ENCODE measurements at regions not wholly inside any gene's neighbourhood (a gene's known extent, or its start where the extent isn't known, plus 50 kb on each side); places are given as distances from the start of the nearest gene placed in this dataset.

- Histone ChIP-seq H4K5ac (ENCODE audit: insufficient read length, low read depth, low read length) (no peak overlapping the region), H2BK20ac (ENCODE audit: low read length) (no peak overlapping the region), H3K4me2 (ENCODE audit: insufficient read depth in 1 of 2, low read depth in 2 of 2, low read length in 2 of 2) (no peak overlapping the region), H3K23ac (ENCODE audit: insufficient read length) (no peak overlapping the region), H3K79me1 (ENCODE audit: low read depth, low read length) (no peaks in the 10 kb centered on the region), H3K23me2 (ENCODE audit: low read depth, low read length) (no peaks in the 10 kb centered on the region), H2BK120ac (replicated peaks; ENCODE audit: low read depth, low read length) (no peak overlapping the region), H3K4me1 (replicated peaks in 1 of 4; ENCODE audit: control insufficient read depth in 3 of 4, insufficient read depth in 4 of 4, low read length in 3 of 4) (no peaks in the 10 kb centered on the region), H3K9ac (replicated peaks in 1 of 4; ENCODE audit: extremely low read depth in 1 of 4, low read depth in 3 of 4, low read length in 3 of 4) (no peak overlapping the region), H4K20me1 (replicated peaks in 1 of 2; ENCODE audit: control insufficient read depth in 1 of 2, insufficient read depth in 2 of 2, low read length in 2 of 2) (no peaks in the 10 kb centered on the region), H3K56ac (replicated peaks; ENCODE audit: insufficient read length, low read depth, low read length) (no peak overlapping the region), H4K91ac (replicated peaks; ENCODE audit: insufficient read length, low read length) (no peak overlapping the region), H3K27me3 (replicated peaks in 1 of 4; ENCODE audit: control insufficient read depth in 3 of 4, extremely low read depth in 1 of 4, insufficient read depth in 3 of 4, low read length in 3 of 4) (no peaks in the 10 kb centered on the region), H4K8ac (ENCODE audit: extremely low read depth, insufficient read depth, low read length) (no peak overlapping the region), H3K14ac (ENCODE audit: insufficient read length) (no peak overlapping the region), H3K27ac (ENCODE audit: low read depth, low read length) (no peak overlapping the region), H3K79me2 (ENCODE audit: control insufficient read depth in 1 of 2, insufficient read depth in 2 of 2, low read length in 2 of 2) (no peaks in the 10 kb centered on the region), H3K18ac (ENCODE audit: extremely low read depth, low read length) (no peak overlapping the region), H3K4ac (replicated peaks; ENCODE audit: insufficient read length, low read depth, low read length) (no peak overlapping the region), H3K4me3 (ENCODE audit: extremely low read depth in 1 of 4, insufficient read depth in 2 of 4, low read depth in 3 of 4, low read length in 4 of 4) (no peak overlapping the region), H3K36me3 (ENCODE audit: control insufficient read depth in 2 of 4, insufficient read depth in 4 of 4, low read length in 3 of 4) (no peaks in the 10 kb centered on the region), H2AFZ (ENCODE audit: low read length) (no peak overlapping the region), H2BK5ac (ENCODE audit: low read depth, low read length) (no peak overlapping the region), H2BK12ac (ENCODE audit: low read depth, low read length) (no peak overlapping the region), H2AK5ac (ENCODE audit: low read depth, low read length) (no peak overlapping the region), H3K9me3 (ENCODE audit: insufficient read depth in 2 of 2, low read depth in 1 of 2, low read length in 1 of 2) (no peaks in the 10 kb centered on the region), H2BK15ac (ENCODE audit: low read length) (no peak overlapping the region)
- TF ChIP-seq SP2 (IDR thresholded peaks at IDR 0.05; ENCODE audit: low read length) = no peak
- no peak for TF ChIP-seq TAF1 (IDR thresholded peaks at IDR 0.05; ENCODE audit: low read depth, low read length)
- TF ChIP-seq SP4 (IDR thresholded peaks at IDR 0.05; ENCODE audit: low read length) = no peak
- CTCF ChIA-PET (ENCODE audit: partially characterized antibody) = interaction anchor here (1.0 kb wide), 1 partner anchor 75 kb away, joined by 5 read pairs; no protein-coding TSS in a partner anchor
- POLR2A ChIA-PET (ENCODE audit: partially characterized antibody) = no interaction called here
- WGBS, 2 experiments (ENCODE audit: extremely low coverage in 1 of 2, insufficient coverage in 1 of 2, insufficient read length in 1 of 2, insufficient replicate concordance in 2 of 2, low coverage in 1 of 2, low lambda C conversion rate in 2 of 2, missing lambda C conversion rate in 1 of 2) = 89% methylated on average over 7 of the region's 7 CpGs; no CpG with 5 or more reads in 1 of the 2 experiments
- no peak for DNase-seq (ENCODE audit: low read depth in 1 of 2, low spot score in 2 of 2)
- no peak for FAIRE-seq
Measured at GRCh38 chr13:43983373-43983772, 103.7 kb downstream of the LACC1 start.
